ENCODE measurements at regions not wholly inside any gene's neighbourhood (a gene's known extent, or its start where the extent isn't known, plus 50 kb on each side); places are given as distances from the start of the nearest gene placed in this dataset.

- no peak overlapping the region for H3K4me3 ChIP-seq (ENCODE audit: low read depth, low read length)
- no peak for TF ChIP-seq CTCF (IDR thresholded peaks at IDR 0.05; ENCODE audit: low read depth, low read length)
Observed at GRCh38 chr2:56801214-56801613, 617.4 kb downstream of the CCDC85A start.

- H3K4me3 ChIP-seq (ENCODE audit: low read depth, low read length), result no peak overlapping the region
- no peak for TF ChIP-seq CTCF (IDR thresholded peaks at IDR 0.05; ENCODE audit: low read depth, low read length)
Observed at GRCh38 chr2:56801770-56802169, 618.0 kb downstream of the CCDC85A start.

- no peak for TF ChIP-seq CTCF (IDR thresholded peaks at IDR 0.05; ENCODE audit: low read depth, low read length)
- no peak overlapping the region for H3K4me3 ChIP-seq (ENCODE audit: low read depth, low read length)
Observed at GRCh38 chr2:56803596-56803995, 619.8 kb downstream of the CCDC85A start.

- TF ChIP-seq CTCF (IDR thresholded peaks at IDR 0.05; ENCODE audit: low read depth, low read length), result no peak
- H3K4me3 ChIP-seq (ENCODE audit: low read depth, low read length), result no peak overlapping the region
Observed at GRCh38 chr2:56806924-56807323, 623.1 kb downstream of the CCDC85A start.

GRCh38 chr2:56807861-56808260 lies 624.1 kb downstream of the CCDC85A start:
- H3K4me3 ChIP-seq (ENCODE audit: low read depth, low read length), result no peak overlapping the region
- no peak for TF ChIP-seq CTCF (IDR thresholded peaks at IDR 0.05; ENCODE audit: low read depth, low read length)

GRCh38 chr2:56811401-56811800 lies 627.6 kb downstream of the CCDC85A start:
- TF ChIP-seq CTCF (IDR thresholded peaks at IDR 0.05; ENCODE audit: low read depth, low read length), result no peak
- no peak overlapping the region for H3K4me3 ChIP-seq (ENCODE audit: low read depth, low read length)

- H3K4me3 ChIP-seq (ENCODE audit: low read depth, low read length), result no peak overlapping the region
- no peak for TF ChIP-seq CTCF (IDR thresholded peaks at IDR 0.05; ENCODE audit: low read depth, low read length)
Observed at GRCh38 chr2:56812432-56812831, 628.6 kb downstream of the CCDC85A start.
